ENCODE measurements at regions not wholly inside any gene's neighbourhood (a gene's known extent, or its start where the extent isn't known, plus 50 kb on each side); places are given as distances from the start of the nearest gene placed in this dataset.

DNA sequence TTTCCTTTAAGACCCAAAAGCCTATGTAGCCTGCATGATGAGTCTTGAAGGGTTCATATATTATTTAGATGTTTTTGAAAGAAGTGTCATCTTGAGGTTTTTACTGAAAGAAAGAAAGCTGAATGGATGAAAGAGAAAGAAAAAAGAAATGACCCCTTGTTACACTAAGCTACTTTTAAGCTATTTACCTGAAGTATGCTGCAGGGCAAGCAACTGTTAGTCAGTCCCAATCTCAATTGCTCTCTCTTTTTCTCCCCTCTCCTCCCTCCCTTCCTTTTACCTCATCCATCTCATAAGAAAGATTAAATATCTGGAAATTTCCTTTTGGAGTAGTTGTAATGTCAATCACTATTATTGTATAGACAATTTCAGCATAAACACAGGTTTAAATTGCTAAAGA lies 512.4 kb downstream of the TMTC2 start:
- Histone ChIP-seq H3K9me3 (replicated peaks in 1 of 2; ENCODE audit: control insufficient read depth in 2 of 2, insufficient read depth in 1 of 2, low read depth in 1 of 2, low read length in 2 of 2) (peaks cover 0 to 11% of the 10 kb centered on the region in 2 donors), H4K91ac (ENCODE audit: low read depth, low read length, poor library complexity) (no peak overlapping the region), H3K36me3 (replicated peaks in 1 of 2; ENCODE audit: control insufficient read depth in 2 of 2, insufficient read depth in 2 of 2, low read length in 2 of 2) (no peaks in the 10 kb centered on the region), H3K27ac (replicated peaks; ENCODE audit: low read length) (no peak overlapping the region), H2AFZ (ENCODE audit: low read length) (peak overlapping the region; percentile 65), H2BK5ac (ENCODE audit: low read length) (no peak overlapping the region), H3K23ac (ENCODE audit: low read depth, low read length, poor library complexity) (no peak overlapping the region), H3K14ac (ENCODE audit: low read length) (no peak overlapping the region), H3K9ac (ENCODE audit: low read depth, low read length, poor library complexity) (no peak overlapping the region), H3K4me2 (ENCODE audit: insufficient read depth, low read length, poor library complexity, severe bottlenecking) (no peak overlapping the region), H2BK12ac (ENCODE audit: low read length) (no peak overlapping the region), H2BK120ac (ENCODE audit: low read depth, low read length) (no peak overlapping the region), H2AK5ac (ENCODE audit: low read depth, low read length) (no peak overlapping the region), H2BK15ac (ENCODE audit: low read length) (no peak overlapping the region), H4K8ac (ENCODE audit: low read depth, low read length) (no peak overlapping the region), H3K79me1 (ENCODE audit: low read depth, low read length) (no peaks in the 10 kb centered on the region), H3K4ac (ENCODE audit: low read length) (no peak overlapping the region), H3K4me1 (ENCODE audit: control insufficient read depth in 2 of 2, insufficient read depth in 1 of 2, low read depth in 1 of 2, low read length in 2 of 2) (peaks cover 0 to 6% of the 10 kb centered on the region in 2 donors), H3K18ac (ENCODE audit: low read length) (no peak overlapping the region), H3K4me3 (ENCODE audit: low read length in 2 of 2) (no peak overlapping the region), H3K27me3 (ENCODE audit: control insufficient read depth in 3 of 3, insufficient read depth in 3 of 3, low read depth in 1 of 3, low read length in 3 of 3) (no peaks in the 10 kb centered on the region)
- no peak for DNase-seq (ENCODE audit: low spot score)

DNA sequence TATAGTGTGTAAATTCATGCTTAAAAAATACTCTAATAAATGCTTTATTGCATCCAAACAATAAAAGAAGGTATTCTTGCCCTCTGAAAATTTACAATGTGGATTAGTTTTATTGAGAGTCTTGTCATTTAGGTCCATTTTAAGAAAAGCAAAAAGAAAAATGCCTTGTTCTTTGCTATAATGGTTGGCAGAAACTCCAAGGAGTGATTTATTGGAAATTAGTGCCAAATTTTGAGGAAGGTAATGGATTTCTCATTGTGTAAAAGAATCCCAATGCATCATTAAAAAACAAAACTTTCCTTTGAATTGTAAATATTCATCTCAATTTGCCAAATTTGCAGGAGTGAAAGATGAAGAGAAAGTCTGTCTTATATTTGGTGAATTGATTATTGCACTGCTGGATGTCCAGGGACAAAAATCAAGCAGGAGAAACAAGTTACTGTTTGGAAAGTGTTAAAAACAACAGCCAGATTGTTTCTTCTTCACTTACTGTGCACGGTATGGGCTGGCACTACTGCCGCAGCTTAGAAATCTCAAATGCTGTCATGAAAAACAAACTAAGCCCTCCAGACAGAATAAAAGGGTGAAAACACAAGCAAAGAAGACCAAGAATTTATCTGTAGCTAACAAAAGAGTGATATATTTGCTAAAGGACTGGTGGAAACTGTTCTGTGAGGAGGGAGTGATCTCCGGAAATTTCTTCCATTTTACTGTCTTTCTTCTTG lies 511.7 kb downstream of the TMTC2 start:
- no peak overlapping the region for H3K4ac ChIP-seq (ENCODE audit: low read length)
- H3K9ac ChIP-seq (ENCODE audit: low read depth, low read length, poor library complexity) = no peak overlapping the region
- H2BK15ac ChIP-seq (ENCODE audit: low read length) = no peak overlapping the region
- no peak overlapping the region for H3K4me3 ChIP-seq (ENCODE audit: low read length in 2 of 2)
- H3K9me3 ChIP-seq (replicated peaks in 1 of 2; ENCODE audit: control insufficient read depth in 2 of 2, insufficient read depth in 1 of 2, low read depth in 1 of 2, low read length in 2 of 2) = peaks cover 0 to 11% of the 10 kb centered on the region in 2 donors
- H3K18ac ChIP-seq (ENCODE audit: low read length) = no peak overlapping the region
- H3K79me1 ChIP-seq (ENCODE audit: low read depth, low read length) = no peaks in the 10 kb centered on the region
- H2AK5ac ChIP-seq (ENCODE audit: low read depth, low read length) = no peak overlapping the region
- no peak overlapping the region for H3K14ac ChIP-seq (ENCODE audit: low read length)
- DNase-seq (ENCODE audit: low spot score) = no peak
- no peaks in the 10 kb centered on the region for H3K27me3 ChIP-seq (ENCODE audit: control insufficient read depth in 3 of 3, insufficient read depth in 3 of 3, low read depth in 1 of 3, low read length in 3 of 3)
- no peak overlapping the region for H4K91ac ChIP-seq (ENCODE audit: low read depth, low read length, poor library complexity)
- no CpG with 5 or more reads among the region's 3 CpGs for WGBS, 2 donors (ENCODE audit: extremely low coverage in 2 of 2, insufficient read length in 2 of 2, insufficient replicate concordance in 1 of 2)
- H2BK120ac ChIP-seq (ENCODE audit: low read depth, low read length) = no peak overlapping the region
- no peaks in the 10 kb centered on the region for H3K36me3 ChIP-seq (replicated peaks in 1 of 2; ENCODE audit: control insufficient read depth in 2 of 2, insufficient read depth in 2 of 2, low read length in 2 of 2)
- H3K23ac ChIP-seq (ENCODE audit: low read depth, low read length, poor library complexity) = no peak overlapping the region
- no peak overlapping the region for H2BK12ac ChIP-seq (ENCODE audit: low read length)
- H2BK5ac ChIP-seq (ENCODE audit: low read length) = no peak overlapping the region
- peaks cover 0 to 6% of the 10 kb centered on the region in 2 donors for H3K4me1 ChIP-seq (ENCODE audit: control insufficient read depth in 2 of 2, insufficient read depth in 1 of 2, low read depth in 1 of 2, low read length in 2 of 2)
- no peak overlapping the region for H3K27ac ChIP-seq (replicated peaks; ENCODE audit: low read length)
- H4K8ac ChIP-seq (ENCODE audit: low read depth, low read length) = no peak overlapping the region
- peak overlapping the region; percentile 65 for H2AFZ ChIP-seq (ENCODE audit: low read length)
- H3K4me2 ChIP-seq (ENCODE audit: insufficient read depth, low read length, poor library complexity, severe bottlenecking) = no peak overlapping the region

DNA sequence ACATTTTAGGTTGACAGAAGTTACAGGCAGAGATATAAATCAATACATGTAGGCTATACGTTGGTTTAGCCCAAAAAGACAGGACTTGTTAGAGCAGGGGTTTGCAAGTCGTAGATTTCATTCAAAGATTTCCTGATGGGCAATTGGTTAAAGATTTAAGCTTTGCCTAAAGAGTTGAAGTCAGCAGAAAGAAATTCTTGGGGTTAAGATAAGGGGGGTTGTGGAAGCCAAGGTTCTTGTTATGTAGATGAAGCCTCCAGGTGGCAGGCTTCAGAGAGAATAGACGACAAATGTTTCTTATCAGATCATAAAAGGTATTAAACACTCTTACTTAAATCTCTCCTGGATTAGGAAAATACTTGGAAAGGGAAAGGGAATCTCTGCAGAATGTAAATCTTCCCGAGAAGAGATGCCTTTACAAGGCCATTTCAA lies 510.8 kb downstream of the TMTC2 start:
- Histone ChIP-seq H2BK5ac (ENCODE audit: low read length) (no peak overlapping the region), H3K36me3 (replicated peaks in 1 of 2; ENCODE audit: control insufficient read depth in 2 of 2, insufficient read depth in 2 of 2, low read length in 2 of 2) (no peaks in the 10 kb centered on the region), H3K27me3 (ENCODE audit: control insufficient read depth in 3 of 3, insufficient read depth in 3 of 3, low read depth in 1 of 3, low read length in 3 of 3) (no peaks in the 10 kb centered on the region), H2BK120ac (ENCODE audit: low read depth, low read length) (no peak overlapping the region), H3K9me3 (replicated peaks in 1 of 2; ENCODE audit: control insufficient read depth in 2 of 2, insufficient read depth in 1 of 2, low read depth in 1 of 2, low read length in 2 of 2) (peaks cover 2 to 18% of the 10 kb centered on the region in 2 donors), H2BK15ac (ENCODE audit: low read length) (no peak overlapping the region), H2AK5ac (ENCODE audit: low read depth, low read length) (no peak overlapping the region), H3K9ac (ENCODE audit: low read depth, low read length, poor library complexity) (no peak overlapping the region), H3K4ac (ENCODE audit: low read length) (no peak overlapping the region), H3K14ac (ENCODE audit: low read length) (no peak overlapping the region), H3K27ac (replicated peaks; ENCODE audit: low read length) (no peak overlapping the region), H3K4me1 (ENCODE audit: control insufficient read depth in 2 of 2, insufficient read depth in 1 of 2, low read depth in 1 of 2, low read length in 2 of 2) (peaks cover 0 to 6% of the 10 kb centered on the region in 2 donors), H3K23ac (ENCODE audit: low read depth, low read length, poor library complexity) (no peak overlapping the region), H3K4me2 (ENCODE audit: insufficient read depth, low read length, poor library complexity, severe bottlenecking) (no peak overlapping the region), H3K79me1 (ENCODE audit: low read depth, low read length) (no peaks in the 10 kb centered on the region), H3K4me3 (ENCODE audit: low read length in 2 of 2) (no peak overlapping the region), H4K91ac (ENCODE audit: low read depth, low read length, poor library complexity) (no peak overlapping the region), H3K18ac (ENCODE audit: low read length) (no peak overlapping the region), H2BK12ac (ENCODE audit: low read length) (no peak overlapping the region), H4K8ac (ENCODE audit: low read depth, low read length) (no peak overlapping the region), H2AFZ (ENCODE audit: low read length) (peak overlapping the region; percentile 19)
- WGBS, 2 donors (ENCODE audit: extremely low coverage in 2 of 2, insufficient read length in 2 of 2, insufficient replicate concordance in 1 of 2) = no CpG with 5 or more reads among the region's 4 CpGs
- no peak for DNase-seq (ENCODE audit: low spot score)

DNA sequence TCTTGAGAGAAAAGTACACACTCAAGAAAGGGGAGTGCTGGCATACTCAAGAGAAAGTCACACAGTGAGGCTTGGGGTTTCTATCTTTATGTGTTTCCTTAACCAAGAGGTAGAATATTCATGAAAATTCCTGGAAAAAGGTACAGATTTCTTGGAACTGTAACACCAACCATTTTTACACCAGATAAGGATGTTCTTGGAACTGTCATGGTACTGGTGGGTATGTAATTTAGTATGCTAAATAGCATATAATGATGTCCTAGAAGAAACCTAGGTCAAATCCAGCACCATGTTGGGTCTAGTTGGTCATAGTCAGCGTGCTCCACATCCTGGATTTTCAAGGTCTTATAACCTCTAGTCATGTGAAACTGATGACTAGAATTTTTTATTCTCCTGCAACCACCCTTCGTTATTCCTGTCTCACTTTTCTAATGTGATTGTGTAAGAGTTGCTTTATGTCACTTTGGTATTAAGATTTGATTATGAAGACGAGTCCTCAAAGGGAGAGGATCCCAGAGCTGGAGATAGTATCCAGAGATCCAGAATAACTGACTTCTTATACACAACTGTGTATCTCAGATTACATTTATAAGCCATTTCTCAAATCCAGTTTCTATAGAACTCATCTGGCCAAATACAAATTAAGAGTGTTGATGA lies 510.1 kb downstream of the TMTC2 start:
- peaks cover 0 to 6% of the 10 kb centered on the region in 2 donors for H3K4me1 ChIP-seq (ENCODE audit: control insufficient read depth in 2 of 2, insufficient read depth in 1 of 2, low read depth in 1 of 2, low read length in 2 of 2)
- no CpG with 5 or more reads among the region's 3 CpGs for WGBS, 2 donors (ENCODE audit: extremely low coverage in 2 of 2, insufficient read length in 2 of 2, insufficient replicate concordance in 1 of 2)
- no peak for DNase-seq (ENCODE audit: low spot score)

More for the DNA sequence above, 510.1 kb downstream of the TMTC2 start:
- Histone ChIP-seq H2AFZ (ENCODE audit: low read length) (peak overlapping the region; percentile 19), H3K14ac (ENCODE audit: low read length) (no peak overlapping the region), H3K9me3 (replicated peaks in 1 of 2; ENCODE audit: control insufficient read depth in 2 of 2, insufficient read depth in 1 of 2, low read depth in 1 of 2, low read length in 2 of 2) (peaks cover 2 to 20% of the 10 kb centered on the region in 2 donors), H2BK5ac (ENCODE audit: low read length) (no peak overlapping the region), H3K27ac (replicated peaks; ENCODE audit: low read length) (no peak overlapping the region), H3K27me3 (ENCODE audit: control insufficient read depth in 3 of 3, insufficient read depth in 3 of 3, low read depth in 1 of 3, low read length in 3 of 3) (no peaks in the 10 kb centered on the region), H3K23ac (ENCODE audit: low read depth, low read length, poor library complexity) (no peak overlapping the region), H2BK12ac (ENCODE audit: low read length) (no peak overlapping the region), H3K36me3 (replicated peaks in 1 of 2; ENCODE audit: control insufficient read depth in 2 of 2, insufficient read depth in 2 of 2, low read length in 2 of 2) (no peaks in the 10 kb centered on the region), H2BK120ac (ENCODE audit: low read depth, low read length) (no peak overlapping the region), H3K4me2 (ENCODE audit: insufficient read depth, low read length, poor library complexity, severe bottlenecking) (no peak overlapping the region), H3K9ac (ENCODE audit: low read depth, low read length, poor library complexity) (no peak overlapping the region), H2AK5ac (ENCODE audit: low read depth, low read length) (no peak overlapping the region), H3K4me3 (ENCODE audit: low read length in 2 of 2) (no peak overlapping the region), H2BK15ac (ENCODE audit: low read length) (no peak overlapping the region), H3K79me1 (ENCODE audit: low read depth, low read length) (no peaks in the 10 kb centered on the region), H4K91ac (ENCODE audit: low read depth, low read length, poor library complexity) (no peak overlapping the region), H4K8ac (ENCODE audit: low read depth, low read length) (no peak overlapping the region), H3K4ac (ENCODE audit: low read length) (no peak overlapping the region), H3K18ac (ENCODE audit: low read length) (no peak overlapping the region)

All from neuronal stem cell (in vitro differentiated cells).